Thyroid gland (tissue), 4 donors: ENCODE measurements at regions not wholly inside any gene's neighbourhood (a gene's known extent, or its start where the extent isn't known, plus 50 kb on each side); places are given as distances from the start of the nearest gene placed in this dataset.

Experiments
- DNase-seq, 2 donors: peaks; one replicate each; pipeline ENCODE4 v3.0.0-alpha.2; 2019
- H3K27ac ChIP-seq, 3 donors: fragments of 200-600 bp; sonication (generic); 1 replicate in 2 of 3; 2 replicates in 1 of 3; pipeline ENCODE4 v1.5.1; 2016 to 2019; ENCODE audit warnings: mild to moderate bottlenecking in 1 of 3, moderate library complexity in 1 of 3
- H3K27me3 ChIP-seq: fragments of 200-600 bp; sonication (generic); one replicate; pipeline ENCODE4 v1.5.1; 2019
- H3K36me3 ChIP-seq, 2 donors: fragments of 200-600 bp; sonication (generic); one replicate each; pipeline ENCODE4 v1.5.1; 2016 to 2019
- H3K4me1 ChIP-seq, 2 donors: fragments of 200-600 bp; sonication (generic); one replicate each; pipeline ENCODE4 v1.5.1; 2017 to 2019
- H3K4me3 ChIP-seq, 3 donors: fragments of 200-600 bp; sonication (generic); replicated peaks in 1 of 3; 1 replicate in 2 of 3; 2 replicates in 1 of 3; pipeline ENCODE4 v1.5.1; 2016; ENCODE audit warnings: mild to moderate bottlenecking in 1 of 3
- H3K9me3 ChIP-seq: fragments of 200-600 bp; sonication (generic); one replicate; pipeline ENCODE4 v1.5.1; 2017
- CTCF ChIP-seq, 6 experiments: fragments of 200-600 bp in 3 of 6; fragments of 450-650 bp in 3 of 6; sonication (generic) in 3 of 6; IDR thresholded peaks; one replicate each; pipeline ENCODE4 v1.5.1; 2016 to 2019; ENCODE audit warnings: antibody characterized with exemption in 6 of 6, mild to moderate bottlenecking in 2 of 6, inconsistent platforms in 1 of 6, moderate library complexity in 1 of 6
- POLR2A ChIP-seq, 2 donors: fragments of 450-650 bp; IDR thresholded peaks; one replicate each; pipeline ENCODE4 v1.6.1; 2017; ENCODE audit warnings: antibody characterized with exemption in 2 of 2, mild to moderate bottlenecking in 2 of 2, moderate library complexity in 1 of 2
- WGBS, 2 donors: methylation state at CpG; one replicate each; pipeline ENCODE4 v1.1.5; 2017; 5-methylcytosine and 5-hydroxymethylcytosine counted together
- intact Hi-C: fragments of 100-400 bp; cut with DNase I; formaldehyde crosslinking; loops from one replicate; pipeline ENCODE4 v1.15.1; 2023

GRCh38 chr17:74087002-74087585, 116.4 kb upstream of the RPL38 start:
- DNase-seq: no peak
- Histone ChIP-seq H3K36me3 (no peaks in the 10 kb centered on the region), H3K4me1 (no peaks in the 10 kb centered on the region), H3K4me3 (no peak overlapping the region), H3K27ac (no peak overlapping the region), H3K27me3 (no peaks in the 10 kb centered on the region), H3K9me3 (no peaks in the 10 kb centered on the region)
- 67 to 75% methylated on average over 7 to 9 of the region's 9 CpGs for WGBS, 2 donors
- intact Hi-C loops: no loop called here
- no peak for TF ChIP-seq CTCF (IDR thresholded peaks at IDR 0.05)
- TF ChIP-seq POLR2A (IDR thresholded peaks at IDR 0.05): no peak

- no peak for TF ChIP-seq POLR2A (IDR thresholded peaks at IDR 0.05)
- no peak for TF ChIP-seq CTCF (IDR thresholded peaks at IDR 0.05)
- no peak for DNase-seq
- no peaks in the 10 kb centered on the region for H3K9me3 ChIP-seq
- no peaks in the 10 kb centered on the region for H3K27me3 ChIP-seq
- intact Hi-C loops: no loop called here
- no peak overlapping the region for H3K4me3 ChIP-seq
- H3K36me3 ChIP-seq: no peaks in the 10 kb centered on the region
- no peak overlapping the region for H3K27ac ChIP-seq
- whole genome bisulfite sequencing, 2 donors: 75 to 85% methylated on average over 2 to 6 of the region's 6 CpGs
- no peaks in the 10 kb centered on the region for H3K4me1 ChIP-seq
Measured at GRCh38 chr17:74088285-74088933, 115.1 kb upstream of the RPL38 start.

GRCh38 chr17:74088934-74089329, 114.5 kb upstream of the RPL38 start:
- intact Hi-C loops: no loop called here
- WGBS, 2 donors: 74 to 77% methylated on average over 3 to 5 of the region's 5 CpGs

GRCh38 chr17:74089380-74089779, 114.1 kb upstream of the RPL38 start:
- WGBS, 2 donors: 68 to 76% methylated on average over 3 of the region's 3 CpGs
- no peak overlapping the region for H3K27ac ChIP-seq
- H3K4me1 ChIP-seq: no peaks in the 10 kb centered on the region
- H3K27me3 ChIP-seq: no peaks in the 10 kb centered on the region
- no peak for DNase-seq
- H3K4me3 ChIP-seq: no peak overlapping the region
- H3K36me3 ChIP-seq: no peaks in the 10 kb centered on the region
- H3K9me3 ChIP-seq: no peaks in the 10 kb centered on the region
- no peak for TF ChIP-seq CTCF (IDR thresholded peaks at IDR 0.05)
- no peak for TF ChIP-seq POLR2A (IDR thresholded peaks at IDR 0.05)
- intact Hi-C loops: no loop called here

More at GRCh38 chr17:74088934-74089329, 114.5 kb upstream of the RPL38 start:
- Histone ChIP-seq H3K9me3 (no peaks in the 10 kb centered on the region), H3K36me3 (no peaks in the 10 kb centered on the region), H3K27ac (no peak overlapping the region), H3K4me3 (no peak overlapping the region), H3K4me1 (no peaks in the 10 kb centered on the region), H3K27me3 (no peaks in the 10 kb centered on the region)
- DNase-seq: no peak
- TF ChIP-seq POLR2A (IDR thresholded peaks at IDR 0.05) (no peak), CTCF (IDR thresholded peaks at IDR 0.05) (no peak)

- TF ChIP-seq POLR2A (IDR thresholded peaks at IDR 0.05) (no peak), CTCF (IDR thresholded peaks at IDR 0.05) (peak in 3 of 6 experiments; percentile 11 to 29 (median 19))
- 14 to 33% methylated on average over 4 of the region's 4 CpGs for WGBS, 2 donors
- DNase-seq: peak; percentile 7 to 29
- Histone ChIP-seq H3K27ac (no peak overlapping the region), H3K4me1 (no peaks in the 10 kb centered on the region), H3K4me3 (no peak overlapping the region), H3K27me3 (no peaks in the 10 kb centered on the region), H3K36me3 (no peaks in the 10 kb centered on the region), H3K9me3 (no peaks in the 10 kb centered on the region)
- intact Hi-C loops: no loop called here
Measured at GRCh38 chr17:74089869-74090464, 113.5 kb upstream of the RPL38 start.
